HepG2 (cell line): ENCODE measurements at regions not wholly inside any gene's neighbourhood (a gene's known extent, or its start where the extent isn't known, plus 50 kb on each side); places are given as distances from the start of the nearest gene placed in this dataset.

Experiments
- HDAC2 ChIP-seq: sonication (generic); formaldehyde crosslinking; IDR thresholded peaks from 2 replicates; pipeline ENCODE4 v1.4.0; 2020; ENCODE audit warnings: missing genetic modification reagents
- KAT8 ChIP-seq: IDR thresholded peaks from 2 replicates; pipeline ENCODE4 v1.6.1; 2016; ENCODE audit warnings: missing genetic modification reagents, missing compliant biosample characterization
- POLR2AphosphoS5 ChIP-seq: IDR thresholded peaks from 2 replicates; pipeline ENCODE4 v1.6.1; 2012; ENCODE audit warnings: low read depth, low read length
- ZBTB1 ChIP-seq: sonication (generic); formaldehyde crosslinking; IDR thresholded peaks from 2 replicates; pipeline ENCODE4 v1.4.0; 2020; ENCODE audit warnings: missing genetic modification reagents, borderline replicate concordance
- ZNF709 ChIP-seq: sonication (generic); formaldehyde crosslinking; IDR thresholded peaks from 2 replicates; pipeline ENCODE4 v1.5.0; 2020; ENCODE audit warnings: mild to moderate bottlenecking, missing genetic modification reagents

- TF ChIP-seq HDAC2 (CRISPR knock-in tag) (no peak), POLR2AphosphoS5 (no peak), ZBTB1 (CRISPR knock-in tag) (no peak), KAT8 (CRISPR knock-in tag) (no peak), ZNF709 (CRISPR knock-in tag) (no peak)
Observed at GRCh38 chr5:173396311-173396993, 68.2 kb upstream of the STC2 start.
